DMS 273 treated with DMSO at 0.1 percent for 48 hours (cell line): ENCODE measurements at regions not wholly inside any gene's neighbourhood (a gene's known extent, or its start where the extent isn't known, plus 50 kb on each side); places are given as distances from the start of the nearest gene placed in this dataset.

Source experiments
- DNase-seq: peaks from one replicate; lab custom pipeline; 2025; lab: John Stamatoyannopoulos, UW

DNA sequence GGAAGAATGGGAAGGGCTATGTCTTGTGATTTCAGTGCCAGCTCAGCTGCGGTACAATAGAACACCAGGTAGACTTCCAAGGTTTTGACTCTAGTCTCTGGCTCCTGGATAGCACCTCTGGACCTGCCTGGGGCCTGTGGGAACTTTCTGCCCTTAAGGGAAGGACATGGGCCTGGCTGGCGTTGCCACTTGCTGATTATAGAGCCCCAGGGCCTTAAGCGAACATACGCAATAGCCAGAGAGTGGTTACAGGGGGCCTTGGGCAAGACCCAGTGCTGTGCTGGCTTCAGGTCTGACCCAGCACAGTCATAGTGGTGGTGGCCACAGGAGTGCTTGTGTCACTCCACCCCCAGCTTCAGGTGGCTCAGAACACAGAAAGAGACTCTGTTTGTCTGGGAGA is 131.1 kb upstream of the COL21A1 start:
- DNase-seq, result no peak

- no peak for DNase-seq
These were observed 129.9 kb upstream of the COL21A1 start for GRCh38 chr6:56377295-56377694.

GRCh38 chr6:56375806-56376205 is 128.4 kb upstream of the COL21A1 start:
- DNase-seq, result no peak

DNA sequence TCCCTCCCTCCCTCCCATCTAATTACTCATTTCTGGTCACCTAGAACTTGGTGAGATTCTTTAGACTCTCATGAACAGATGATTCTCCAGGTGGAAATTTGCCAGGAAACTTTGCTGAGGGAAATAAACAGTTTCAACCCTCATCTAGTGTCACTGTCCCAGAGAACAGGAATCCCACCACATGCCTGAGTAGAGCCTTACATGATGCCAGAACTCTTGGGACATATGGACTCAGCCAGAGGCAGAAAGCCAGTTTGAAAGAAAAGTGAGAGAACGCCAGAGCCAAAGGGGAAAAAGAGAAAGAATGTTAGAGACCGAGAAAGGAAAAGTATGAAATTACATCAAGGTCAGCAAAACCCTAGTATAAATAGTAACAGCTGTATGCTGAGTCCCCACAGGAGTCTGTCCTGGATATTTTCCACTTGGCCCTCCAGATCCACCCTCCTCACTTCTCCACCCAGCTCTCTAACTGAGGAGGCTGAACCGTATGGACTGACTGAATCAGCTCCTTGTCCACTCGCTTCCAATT is 127.5 kb upstream of the COL21A1 start:
- DNase-seq, result no peak

GRCh38 chr6:56372406-56372995 is 125.1 kb upstream of the COL21A1 start:
- DNase-seq, result no peak

DNA sequence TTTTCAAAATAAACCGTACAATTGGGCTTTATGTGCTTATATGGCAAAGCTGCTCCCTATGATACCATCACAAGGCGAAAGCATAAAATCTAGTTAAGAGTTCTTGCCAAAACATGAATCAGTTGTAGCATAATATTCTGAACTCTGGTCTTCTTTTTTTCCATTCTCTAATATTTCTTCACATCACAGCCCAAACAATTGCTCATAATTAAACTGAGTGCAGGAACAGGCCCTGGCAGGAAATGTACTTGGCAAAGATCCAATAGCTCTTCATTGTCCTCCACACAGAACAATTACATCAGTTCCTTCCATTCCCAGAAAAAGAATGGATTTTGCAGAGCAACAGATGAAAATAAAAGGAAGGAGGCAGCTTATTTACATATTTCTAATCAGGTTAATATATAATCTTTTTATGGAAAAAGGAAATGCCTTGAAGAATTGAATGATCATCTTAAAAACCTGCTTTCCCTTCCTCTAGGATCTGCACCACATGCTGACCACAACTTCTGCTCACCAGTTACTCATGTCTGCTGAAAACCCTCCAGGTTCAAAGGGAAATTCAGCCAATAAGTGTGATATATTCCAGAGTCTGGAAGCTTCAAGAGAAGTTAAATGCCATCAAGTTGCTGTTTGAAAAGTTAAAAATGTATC is 123.3 kb upstream of the COL21A1 start:
- no peak for DNase-seq

GRCh38 chr6:56370127-56370540 is 122.8 kb upstream of the COL21A1 start:
- no peak for DNase-seq

DNA sequence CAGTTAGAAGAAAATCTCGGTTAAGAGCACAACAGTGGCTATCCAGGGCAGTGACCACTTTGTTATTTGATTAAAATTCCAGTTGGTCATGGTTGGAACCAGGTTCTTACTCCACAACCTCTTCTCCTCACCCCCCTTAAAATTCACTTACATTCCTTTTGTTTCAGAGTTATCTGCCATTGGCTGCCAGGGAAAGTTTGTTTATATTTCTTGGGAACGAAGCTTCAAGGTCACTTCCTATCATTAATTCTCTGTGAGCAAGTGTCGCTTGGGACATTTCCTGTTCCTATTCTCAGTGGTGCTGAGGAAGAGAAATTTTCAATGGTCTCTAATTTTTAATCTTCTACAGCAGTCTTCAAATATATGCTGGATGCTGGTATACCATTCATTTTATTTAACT is 121.1 kb upstream of the COL21A1 start:
- DNase-seq, result no peak

DNA sequence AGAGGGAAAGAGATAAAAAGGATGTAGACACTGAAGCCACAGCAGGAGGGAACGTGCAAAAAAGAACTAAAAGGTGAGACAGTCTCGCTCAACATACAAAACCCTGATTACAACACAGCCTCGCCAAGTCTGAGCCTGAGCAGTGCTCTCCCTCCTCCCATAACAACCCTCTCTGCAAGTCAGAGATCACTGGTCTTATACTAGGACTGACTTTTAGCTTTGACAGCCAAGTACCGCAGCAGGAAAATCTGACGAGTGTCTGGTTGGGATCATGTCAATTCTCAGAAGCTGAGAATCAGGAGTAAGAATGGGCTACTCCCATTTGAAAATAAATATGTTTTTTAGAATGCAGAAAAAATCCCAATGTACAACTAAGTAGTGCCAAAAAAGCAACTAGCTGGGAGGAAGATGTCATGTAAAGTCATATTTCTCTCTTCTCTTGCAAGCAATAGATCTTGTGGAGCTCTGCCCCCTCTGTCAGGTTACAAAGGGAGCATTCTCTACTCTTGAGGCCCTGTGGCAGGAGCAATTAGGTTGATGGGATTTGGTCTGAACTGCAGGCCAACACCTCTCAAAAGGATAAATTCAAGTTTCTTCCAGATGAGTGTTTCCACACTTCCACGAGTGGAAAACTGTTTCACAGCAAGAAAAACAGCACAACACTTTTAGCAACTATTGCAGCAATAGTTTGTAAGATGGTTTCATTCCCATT is 118.9 kb upstream of the COL21A1 start:
- DNase-seq, result no peak

DNA sequence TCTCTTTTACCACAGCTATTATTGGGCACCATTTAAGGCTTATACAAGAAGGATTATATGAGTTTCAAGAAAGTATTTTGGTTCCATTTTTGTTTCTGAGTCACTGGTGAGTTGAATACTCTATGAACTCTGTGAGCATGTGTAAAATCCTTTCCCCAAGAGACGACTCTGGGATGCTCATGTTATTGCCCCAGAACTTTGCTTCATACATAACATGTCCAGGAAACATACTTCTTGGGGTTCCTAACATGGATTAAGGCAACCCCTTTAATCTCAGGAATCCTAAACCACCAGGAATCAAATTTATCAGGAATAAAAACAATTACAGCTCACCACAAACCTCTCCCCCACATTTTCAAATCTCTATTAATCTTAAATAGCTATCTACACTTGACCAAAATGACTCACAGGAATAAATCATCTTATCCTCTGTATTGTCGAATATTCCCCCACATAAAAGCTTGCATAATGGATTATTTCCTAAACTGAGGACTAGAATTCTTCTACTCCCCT is 117.5 kb upstream of the COL21A1 start:
- no peak for DNase-seq

DNA sequence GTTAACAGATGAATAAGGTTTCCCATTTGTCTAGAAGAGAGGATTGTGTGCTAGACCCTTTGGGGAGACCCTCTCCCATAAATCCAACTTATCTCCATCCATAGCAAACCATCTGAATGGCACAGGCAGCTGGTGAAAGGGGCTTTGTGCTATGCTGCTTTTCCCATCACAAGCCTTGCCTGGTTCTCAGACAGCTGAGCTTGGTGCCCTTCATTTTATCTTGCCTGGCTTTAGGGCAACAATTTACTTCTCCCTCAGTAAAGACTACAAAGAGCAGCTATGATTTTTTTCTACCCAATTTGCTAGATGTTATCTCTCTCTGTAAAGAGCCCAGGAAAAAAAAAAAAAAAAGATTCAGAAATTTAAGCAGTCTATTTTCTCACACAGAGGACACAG is 117.0 kb upstream of the COL21A1 start:
- DNase-seq, result no peak

DNA sequence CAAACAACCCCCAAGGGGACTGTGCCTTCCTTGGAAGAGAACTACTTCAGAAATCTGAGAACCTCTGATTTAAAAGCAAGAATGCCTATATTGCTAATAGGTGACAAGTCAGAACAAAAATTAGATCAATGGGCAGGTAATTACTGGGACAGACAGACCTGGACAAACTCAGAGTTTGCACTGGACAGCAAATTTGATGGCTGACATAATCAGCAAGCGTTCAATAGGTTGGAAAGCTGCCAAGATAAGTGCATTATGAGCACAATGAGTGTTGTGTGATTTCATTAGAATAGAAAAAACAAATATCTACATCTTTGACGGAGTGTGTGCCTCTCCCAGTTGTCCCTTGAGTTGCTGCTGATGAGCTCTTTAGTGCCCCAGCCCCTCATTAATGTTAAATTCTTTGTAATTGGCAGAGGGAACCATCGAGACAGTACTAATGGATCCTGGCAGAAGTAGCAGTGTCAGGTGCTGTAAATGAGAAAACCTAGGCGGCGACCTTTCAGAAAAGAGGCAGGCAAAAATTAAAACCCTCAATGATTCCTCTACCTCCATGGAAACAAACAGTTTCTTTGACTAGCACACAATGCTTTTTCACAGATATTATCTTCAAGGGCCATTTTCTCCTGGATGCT is 116.5 kb upstream of the COL21A1 start:
- DNase-seq, result no peak

- no peak for DNase-seq
These were observed 114.4 kb upstream of the COL21A1 start for GRCh38 chr6:56361812-56362211.

DNA sequence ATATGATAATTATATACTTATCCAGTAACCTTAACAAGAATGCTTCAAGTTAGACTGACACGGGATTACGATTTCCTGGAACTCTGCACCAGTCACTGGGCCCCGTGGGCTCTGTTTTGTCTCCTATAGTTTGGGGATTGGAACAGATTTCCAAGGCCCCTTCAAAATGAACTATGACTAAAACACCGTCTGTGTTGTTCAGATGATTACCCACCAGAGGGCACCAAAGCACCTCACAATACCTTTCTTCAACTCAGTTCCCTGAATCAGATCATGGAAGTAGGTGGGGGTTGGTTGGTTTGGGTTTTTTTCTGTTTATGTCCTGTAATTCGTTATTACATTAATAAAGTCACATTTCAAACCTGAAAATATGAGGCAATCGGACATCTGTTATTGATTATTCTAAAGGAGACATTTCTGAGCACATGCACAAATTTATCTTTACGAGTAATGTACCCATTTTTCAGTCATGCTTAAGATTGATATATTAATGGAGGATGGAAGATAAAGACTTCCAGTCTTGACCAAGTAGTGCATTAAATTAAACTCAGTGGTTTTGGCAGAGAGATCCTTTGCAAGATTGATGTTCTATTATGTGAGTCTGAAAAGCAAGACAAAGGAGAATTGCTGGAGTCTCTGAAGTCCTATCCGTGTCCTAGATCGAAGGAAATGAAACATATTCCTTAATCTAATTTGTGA is 112.0 kb upstream of the COL21A1 start:
- peak; percentile 29 for DNase-seq

DNA sequence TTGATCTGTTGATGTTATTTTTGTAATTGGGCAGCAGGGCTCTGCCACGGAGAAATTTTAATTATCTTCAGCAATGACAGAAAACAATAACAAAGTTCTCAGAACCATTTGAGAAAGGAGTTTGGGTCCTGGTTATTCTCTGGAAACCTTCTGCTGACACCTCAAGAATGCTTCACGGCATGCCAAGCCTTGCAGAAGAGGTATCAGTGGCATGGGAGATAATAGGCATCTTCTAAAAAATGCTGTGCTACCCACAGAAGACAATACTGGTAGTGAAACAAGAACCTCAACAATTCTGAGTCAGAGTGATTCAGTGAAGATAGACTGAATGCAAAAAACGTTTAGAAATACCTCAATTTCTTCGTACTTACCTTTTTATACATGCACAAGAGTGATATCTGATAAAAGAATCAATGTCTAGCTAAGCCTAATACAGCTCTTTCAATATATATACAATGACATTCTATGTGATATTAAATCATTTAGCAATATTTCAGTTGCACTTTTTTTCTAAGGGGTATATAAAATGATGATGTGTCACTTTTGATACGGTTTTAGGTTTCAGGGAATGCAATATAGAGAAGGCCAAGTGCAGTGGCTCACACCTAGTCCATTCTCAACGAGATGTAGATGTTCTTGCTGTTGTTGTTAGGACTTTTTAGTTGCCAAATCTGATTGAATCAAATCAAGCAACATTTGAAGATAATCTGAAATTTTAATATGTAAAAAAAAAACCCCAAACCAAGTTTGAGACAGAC is 110.4 kb upstream of the COL21A1 start:
- DNase-seq, result no peak

DNA sequence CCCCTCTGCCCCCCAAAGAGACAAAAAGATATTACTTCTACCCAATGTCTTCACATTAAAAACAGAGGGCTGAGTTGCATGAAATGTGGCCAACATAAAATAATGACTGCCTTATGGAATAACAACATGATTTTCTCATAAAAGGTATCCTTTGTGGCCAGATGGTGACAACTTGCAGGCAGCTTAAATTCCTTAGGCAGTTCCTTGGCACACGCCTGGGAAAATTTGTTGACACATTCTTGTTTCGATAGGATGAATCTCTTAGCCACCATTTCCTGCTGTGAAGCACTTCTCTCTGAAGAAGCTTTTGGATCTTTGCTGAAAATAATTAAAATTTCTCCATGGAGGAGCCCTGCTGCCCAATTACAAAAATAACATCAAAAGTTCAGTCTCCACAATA is 109.0 kb upstream of the COL21A1 start:
- DNase-seq, result peak; percentile 12

DNA sequence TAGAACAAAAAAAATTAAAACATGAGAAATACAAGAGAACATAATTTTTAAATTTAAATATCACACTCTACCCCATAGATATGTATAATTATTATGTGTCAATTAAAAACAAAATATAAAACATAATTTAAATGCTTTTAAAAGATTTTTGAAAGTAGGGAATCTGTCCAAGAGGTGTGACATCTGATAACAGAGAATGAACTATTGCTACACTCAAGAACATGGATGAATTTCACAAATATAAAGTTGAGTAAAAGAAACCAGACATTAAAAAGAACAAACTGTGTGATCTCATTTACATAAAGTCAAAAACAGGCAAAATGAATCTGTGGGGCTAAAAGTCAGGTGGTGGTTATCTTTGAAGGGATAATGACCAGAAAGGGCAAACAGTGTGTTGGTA is 106.5 kb upstream of the COL21A1 start:
- DNase-seq, result no peak

- DNase-seq, result no peak
These were observed 103.4 kb upstream of the COL21A1 start for GRCh38 chr6:56350628-56351260.

DNA sequence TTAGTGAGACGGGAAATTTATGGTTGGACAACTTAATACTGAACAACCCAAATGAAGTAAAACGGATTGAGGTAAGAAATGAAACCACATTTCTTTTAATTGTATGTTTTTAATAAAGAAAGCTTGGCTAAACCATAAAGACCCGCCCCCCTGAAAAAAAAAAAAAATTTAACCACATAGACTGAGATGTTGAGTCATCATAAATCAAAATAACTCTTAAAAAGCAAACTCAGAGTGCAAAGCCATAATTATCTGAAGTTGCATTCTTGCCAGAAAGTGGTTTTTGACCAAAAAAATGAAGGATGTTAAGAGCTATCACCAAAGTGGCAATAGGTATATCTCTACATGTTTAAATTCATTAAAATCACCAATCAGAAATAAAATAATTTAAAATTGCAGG is 101.8 kb upstream of the COL21A1 start:
- no peak for DNase-seq

GRCh38 chr6:56348578-56348977 is 101.2 kb upstream of the COL21A1 start:
- no peak for DNase-seq

DNA sequence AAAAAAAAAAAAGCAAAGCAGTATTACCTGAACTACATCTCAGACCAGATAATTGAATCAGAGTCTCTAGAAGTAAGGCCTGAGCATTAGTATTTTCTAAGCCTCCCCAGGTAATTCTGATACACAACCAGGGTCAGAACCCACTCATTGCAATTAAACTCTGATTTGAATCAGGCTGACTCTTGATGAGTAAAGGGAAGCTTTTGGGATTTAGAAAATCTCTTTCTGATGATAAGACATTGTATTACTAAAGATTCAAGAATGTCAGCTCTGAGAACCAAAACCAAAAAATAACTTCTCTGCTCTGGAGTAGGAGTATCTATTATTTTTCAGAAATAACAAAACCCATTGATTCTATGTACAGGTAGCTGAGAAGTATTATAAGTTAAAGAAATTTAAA is 100.1 kb upstream of the COL21A1 start:
- DNase-seq, result no peak
